HG02610 (cell line): ENCODE measurements at regions not wholly inside any gene's neighbourhood (a gene's known extent, or its start where the extent isn't known, plus 50 kb on each side); places are given as distances from the start of the nearest gene placed in this dataset.

Experiments used
- ATAC-seq: cut with Tn5 transposase; IDR thresholded peaks from one replicate; pipeline ENCODE4 v1.9.1; 2021; ENCODE audit warnings: mild to moderate bottlenecking, moderate library complexity; ENCODE audit not compliant: unreplicated experiment

DNA sequence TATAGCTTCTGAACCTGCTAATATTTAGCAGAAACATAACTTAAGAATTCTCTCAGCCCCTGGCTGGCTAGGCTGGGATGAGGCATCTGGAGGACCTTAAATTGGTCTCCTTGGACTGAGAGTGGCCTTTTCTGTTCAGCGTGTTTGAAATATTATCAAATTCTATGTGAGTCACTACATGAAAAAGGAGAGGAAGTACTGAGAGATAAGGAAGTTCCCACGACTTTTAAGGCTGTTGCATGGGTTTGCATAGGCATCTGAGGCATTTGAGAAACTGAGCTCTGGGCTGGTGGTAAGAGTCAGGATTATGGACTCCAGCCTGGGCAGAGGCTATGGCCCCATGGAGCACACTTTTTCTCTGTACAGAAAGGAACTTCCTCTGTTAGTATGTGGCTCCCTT lies 816.2 kb upstream of the GRAMD2B start:
- no peak for ATAC-seq

DNA sequence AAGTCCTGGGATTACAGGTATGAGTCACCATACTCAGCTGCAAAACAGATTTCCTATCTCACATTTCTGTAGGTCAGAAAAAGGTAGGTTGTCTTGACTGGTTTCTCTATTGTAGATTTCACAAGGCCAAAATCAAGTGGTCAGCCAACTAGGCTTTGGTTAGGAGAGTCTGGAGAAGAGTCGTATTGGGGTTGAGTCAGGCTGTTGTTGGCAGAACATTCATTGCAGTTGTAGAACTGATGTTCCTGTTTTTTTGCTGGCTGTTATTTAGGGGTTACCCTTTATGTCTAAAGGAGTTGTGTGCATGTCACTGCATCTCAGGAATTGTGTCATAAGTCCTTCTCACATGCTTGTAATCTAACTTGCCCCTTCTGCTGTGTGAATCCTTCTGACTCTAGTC lies 814.2 kb upstream of the GRAMD2B start:
- no peak for ATAC-seq

- no peak for ATAC-seq
These were observed 812.3 kb upstream of the GRAMD2B start for GRCh38 chr5:125610892-125611291.

- no peak for ATAC-seq
These were observed 811.7 kb upstream of the GRAMD2B start for GRCh38 chr5:125611541-125611940.

DNA sequence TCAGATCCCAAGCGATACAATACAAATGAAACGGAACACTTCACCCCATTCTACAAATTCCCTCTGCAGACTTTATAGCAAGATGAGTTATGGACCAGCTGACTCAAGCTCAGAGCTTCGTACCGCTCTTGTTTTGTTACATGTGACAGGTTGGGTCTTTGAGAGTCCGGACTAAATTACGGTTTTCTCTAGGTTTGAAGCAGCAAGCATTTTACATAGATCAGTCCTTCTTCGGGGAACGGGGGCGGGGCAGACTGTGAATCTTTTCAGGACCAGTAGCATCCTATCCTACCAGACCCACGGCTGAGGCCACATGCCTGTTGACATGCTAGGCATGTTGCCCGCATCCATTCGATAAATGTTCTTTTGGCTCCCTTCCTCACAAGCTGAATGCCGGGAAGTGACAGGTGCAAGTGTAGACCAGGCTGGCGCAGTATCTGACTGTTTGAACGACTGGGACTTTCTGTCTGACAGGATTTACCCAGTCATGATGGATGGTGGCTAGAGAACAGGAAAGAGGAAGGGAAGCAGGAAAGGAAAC lies 811.0 kb upstream of the GRAMD2B start:
- no peak for ATAC-seq

- no peak for ATAC-seq
These were observed 810.4 kb upstream of the GRAMD2B start for GRCh38 chr5:125612776-125613175.

- ATAC-seq, result no peak
These were observed 793.0 kb upstream of the GRAMD2B start for GRCh38 chr5:125630237-125630636.

DNA sequence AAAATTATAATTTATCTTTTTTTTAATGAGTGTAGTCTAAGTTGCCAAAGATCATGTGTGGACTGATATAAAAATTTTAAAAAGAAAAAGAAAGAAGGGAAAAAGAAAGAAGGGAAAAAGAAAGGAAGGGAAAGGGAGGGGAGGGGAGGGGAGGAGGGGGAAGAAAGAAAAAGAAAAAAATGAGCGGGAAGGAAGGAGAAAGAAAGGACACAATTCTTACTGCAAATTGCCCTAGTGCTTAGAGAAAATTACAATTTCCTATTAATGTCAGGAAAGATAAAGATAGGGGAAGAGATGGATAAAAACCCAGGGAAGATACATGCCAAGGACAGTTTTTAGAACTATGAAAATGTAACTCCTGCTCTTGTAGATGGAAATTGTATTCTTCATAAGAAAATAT lies 789.7 kb upstream of the GRAMD2B start:
- no peak for ATAC-seq

GRCh38 chr5:125634216-125634835 lies 788.9 kb upstream of the GRAMD2B start:
- no peak for ATAC-seq

DNA sequence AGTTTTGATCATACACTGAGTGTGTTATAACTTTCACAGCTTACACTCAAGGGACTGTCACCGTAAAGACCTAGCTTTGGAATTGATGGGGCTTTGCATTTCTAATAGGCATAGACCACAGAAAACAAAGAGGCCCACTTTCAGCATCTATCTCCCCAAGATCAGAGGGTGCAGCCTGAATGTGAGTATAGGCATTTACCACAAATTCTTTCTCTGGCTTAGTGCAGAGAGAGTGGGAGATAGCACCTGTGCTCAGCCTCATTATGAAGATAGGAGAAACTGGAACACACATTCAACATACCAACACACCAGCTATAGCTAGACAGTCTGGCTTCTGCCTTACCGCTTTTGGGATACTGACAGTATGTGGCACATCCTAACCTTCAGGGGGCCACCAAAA lies 783.4 kb upstream of the GRAMD2B start:
- ATAC-seq, result no peak

- no peak for ATAC-seq
These were observed 770.4 kb upstream of the GRAMD2B start for GRCh38 chr5:125652761-125653160.

DNA sequence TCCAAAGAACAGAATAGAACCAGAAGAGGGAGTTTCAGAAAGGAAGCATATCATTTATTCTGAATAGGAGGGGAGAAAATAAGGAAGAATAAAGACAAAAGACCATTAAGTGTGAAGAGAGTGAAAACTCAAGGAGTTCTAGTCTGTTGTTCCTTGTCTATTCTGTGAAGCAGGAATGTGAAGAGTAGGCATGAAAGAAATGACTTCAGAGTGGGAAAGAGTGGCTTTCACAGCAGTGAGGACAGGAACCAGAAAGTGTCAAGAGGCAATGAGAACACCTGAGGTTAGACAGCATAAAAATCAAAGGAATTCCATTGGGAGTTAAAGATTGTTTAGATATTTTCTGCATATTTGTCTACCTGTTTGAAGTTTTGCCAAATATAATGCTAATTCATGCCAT lies 768.8 kb upstream of the GRAMD2B start:
- ATAC-seq, result no peak

GRCh38 chr5:125655156-125655555 lies 768.1 kb upstream of the GRAMD2B start:
- ATAC-seq, result no peak

DNA sequence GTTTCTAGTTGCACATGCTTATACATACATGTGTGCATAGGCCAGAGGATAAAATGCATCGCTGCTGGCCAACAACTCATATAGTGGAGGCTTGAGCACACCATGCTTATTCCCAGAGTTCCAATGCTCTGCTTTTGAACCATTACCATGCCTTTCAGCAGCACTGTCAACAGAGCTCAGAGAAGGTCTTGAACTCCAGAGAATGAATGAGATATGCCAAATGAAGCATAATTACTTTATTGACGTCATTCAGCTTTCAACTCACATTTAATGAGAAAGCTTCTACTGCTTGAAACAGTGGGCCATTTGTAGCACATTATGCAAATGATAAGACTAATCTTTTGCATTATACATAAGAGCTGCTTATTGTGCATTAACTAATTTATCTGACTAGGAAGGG lies 765.3 kb upstream of the GRAMD2B start:
- ATAC-seq, result no peak

- ATAC-seq, result no peak
These were observed 763.7 kb upstream of the GRAMD2B start for GRCh38 chr5:125659316-125660023.

GRCh38 chr5:125660231-125660895 lies 762.8 kb upstream of the GRAMD2B start:
- no peak for ATAC-seq

- no peak for ATAC-seq
These were observed 761.6 kb upstream of the GRAMD2B start for GRCh38 chr5:125661584-125661983.

DNA sequence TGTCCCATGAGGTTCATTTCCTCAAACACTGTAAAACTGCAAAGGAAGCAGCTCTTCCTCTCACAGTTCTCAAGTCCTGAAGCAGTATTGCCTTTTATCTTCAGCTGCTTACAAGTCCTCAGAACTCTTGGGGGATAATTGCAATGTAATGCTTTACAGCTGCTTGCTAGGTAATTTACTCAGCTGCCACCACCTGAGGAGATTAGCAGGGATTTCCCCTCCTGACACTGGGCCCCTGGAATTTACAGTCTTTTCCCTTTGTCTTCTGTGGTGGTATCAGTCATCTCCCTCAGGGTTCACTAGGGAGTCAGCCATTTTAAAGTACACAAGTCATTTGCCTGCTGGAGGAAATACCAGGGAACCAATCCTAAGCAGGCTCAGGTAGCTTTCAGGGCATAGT lies 754.3 kb upstream of the GRAMD2B start:
- ATAC-seq, result no peak

DNA sequence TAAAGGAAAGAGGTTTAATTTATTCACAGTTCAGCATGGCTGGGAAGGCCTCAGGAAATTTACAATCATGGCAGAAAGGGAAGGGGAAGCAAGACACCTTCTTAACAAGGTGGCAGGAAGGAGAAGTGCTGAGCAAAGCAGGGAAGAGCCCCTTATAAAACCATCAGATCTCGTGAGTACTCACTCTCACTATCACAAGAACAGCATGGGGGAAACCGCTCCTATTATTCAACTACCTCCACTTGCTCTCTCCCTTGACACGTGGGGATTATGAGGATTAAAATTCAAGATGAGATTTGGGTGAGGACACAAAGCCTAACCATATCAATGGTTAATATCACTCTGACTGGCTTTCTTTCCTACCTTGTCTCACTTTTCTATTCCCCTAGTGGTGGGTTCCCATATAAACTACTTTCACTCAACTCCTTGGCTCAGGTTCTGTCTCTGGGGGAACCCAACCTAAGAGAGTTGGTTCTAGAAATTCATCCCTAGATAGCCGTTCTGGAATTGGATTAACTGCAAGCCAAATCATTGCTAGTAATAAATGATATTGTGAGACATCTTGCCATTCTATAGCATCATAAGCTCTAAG lies 749.8 kb upstream of the GRAMD2B start:
- no peak for ATAC-seq

DNA sequence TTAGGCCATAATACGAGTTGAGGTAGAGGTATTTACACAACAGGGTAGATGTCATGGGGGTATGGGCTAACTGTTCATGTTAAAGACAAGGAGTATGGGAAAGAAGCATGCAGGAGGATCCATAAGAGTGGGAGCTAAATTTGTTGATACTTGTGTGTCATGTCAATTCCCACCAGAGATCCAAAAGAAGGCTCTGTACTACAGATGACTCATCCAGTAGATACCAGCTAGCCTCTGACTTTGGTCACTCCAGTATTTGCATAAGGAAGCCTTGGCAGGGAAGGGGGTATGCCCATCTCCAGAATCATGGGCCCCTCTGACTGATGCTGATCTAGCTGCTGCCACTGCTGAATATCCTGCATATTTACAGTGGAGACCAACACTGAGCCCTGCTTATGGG lies 743.7 kb upstream of the GRAMD2B start:
- no peak for ATAC-seq

GRCh38 chr5:125683669-125684068 lies 739.5 kb upstream of the GRAMD2B start:
- ATAC-seq, result no peak

- no peak for ATAC-seq
These were observed 737.4 kb upstream of the GRAMD2B start for GRCh38 chr5:125685771-125686170.
